Coronary artery (tissue), 2 donors: ENCODE measurements at regions not wholly inside any gene's neighbourhood (a gene's known extent, or its start where the extent isn't known, plus 50 kb on each side); places are given as distances from the start of the nearest gene placed in this dataset.

ENCODE experiments used
- DNase-seq: peaks from one replicate; pipeline ENCODE4 v3.0.0-alpha.2; 2017; ENCODE audit warnings: low spot score
- H3K27ac ChIP-seq, 2 donors: fragments of 200-600 bp; sonication (generic); one replicate each; pipeline ENCODE4 v1.5.1; 2016 to 2019
- H3K4me3 ChIP-seq: fragments of 200-600 bp; sonication (generic); 2 replicates; pipeline ENCODE4 v1.5.1; 2016; ENCODE audit warnings: mild to moderate bottlenecking, moderate library complexity
- CTCF ChIP-seq: fragments of 200-600 bp; sonication (generic); IDR thresholded peaks from one replicate; pipeline ENCODE4 v1.5.1; 2019; ENCODE audit warnings: antibody characterized with exemption

GRCh38 chr11:15625691-15626090, 511.0 kb downstream of the INSC start:
- no peak overlapping the region for H3K4me3 ChIP-seq
- TF ChIP-seq CTCF, result no peak
- DNase-seq, result no peak

GRCh38 chr11:15627560-15627959, 512.8 kb downstream of the INSC start:
- Histone ChIP-seq H3K4me3 (no peak overlapping the region), H3K27ac (no peak overlapping the region)
- no peak for TF ChIP-seq CTCF
- no peak for DNase-seq

More at GRCh38 chr11:15625691-15626090, 511.0 kb downstream of the INSC start:
- no peak overlapping the region for H3K27ac ChIP-seq

GRCh38 chr11:15629690-15630321, 515.1 kb downstream of the INSC start:
- Histone ChIP-seq H3K27ac (no peak overlapping the region), H3K4me3 (no peak overlapping the region)
- DNase-seq, result no peak
- TF ChIP-seq CTCF, result no peak

GRCh38 chr11:15630896-15631295, 516.2 kb downstream of the INSC start:
- no peak overlapping the region for H3K27ac ChIP-seq
- no peak for TF ChIP-seq CTCF
- H3K4me3 ChIP-seq, result no peak overlapping the region
- no peak for DNase-seq

- no peak overlapping the region for H3K27ac ChIP-seq
- no peak for DNase-seq
- no peak for TF ChIP-seq CTCF
Observed at GRCh38 chr11:15635521-15635920, 520.8 kb downstream of the INSC start.

GRCh38 chr11:15636521-15637089, 521.9 kb downstream of the INSC start:
- H3K27ac ChIP-seq, result no peak overlapping the region
- DNase-seq, result no peak
- no peak overlapping the region for H3K4me3 ChIP-seq
- TF ChIP-seq CTCF, result no peak

More at GRCh38 chr11:15635521-15635920, 520.8 kb downstream of the INSC start:
- no peak overlapping the region for H3K4me3 ChIP-seq

GRCh38 chr11:15638386-15638787, 523.7 kb downstream of the INSC start:
- DNase-seq, result no peak
- TF ChIP-seq CTCF, result no peak
- Histone ChIP-seq H3K4me3 (no peak overlapping the region), H3K27ac (no peak overlapping the region)
